ENCODE measurements at regions not wholly inside any gene's neighbourhood (a gene's known extent, or its start where the extent isn't known, plus 50 kb on each side); places are given as distances from the start of the nearest gene placed in this dataset.

- Histone ChIP-seq H3K4me2 (no peak overlapping the region), H3K27ac (ENCODE audit: low read depth) (no peak overlapping the region), H3K9me2 (ENCODE audit: insufficient read depth) (no peaks in the 10 kb centered on the region), H3K36me3 (ENCODE audit: insufficient read depth) (0 out of 2 replicates have a peak, but pooled peaks cover 5% of the 10 kb centered on the region), H3K4me3 (no peak overlapping the region), H2AFZ (no peak overlapping the region), H3K4me1 (ENCODE audit: insufficient read depth) (no peaks in the 10 kb centered on the region), H3K27me3 (ENCODE audit: insufficient read depth) (no peaks in the 10 kb centered on the region), H4K20me1 (replicated peaks; ENCODE audit: insufficient read depth) (no peaks in the 10 kb centered on the region), H3F3A (replicated peaks; ENCODE audit: low read depth) (no peaks in the 10 kb centered on the region), H3K79me2 (replicated peaks; ENCODE audit: insufficient read depth) (no peaks in the 10 kb centered on the region)
- Mint-ChIP-seq H3K36me3 (ENCODE audit: low read depth) (peaks cover 12% of the 10 kb centered on the region; the same call in 2 of the 3 replicates), H3K9me3 (peaks cover 19% of the 10 kb centered on the region), H3K27me3 (ENCODE audit: insufficient read depth, low read depth, poor library complexity) (no peaks in the 10 kb centered on the region), H3K27ac (no peak overlapping the region), H3K4me1 (no peaks in the 10 kb centered on the region), H3K4me3 (no peak overlapping the region)
- DNase-seq (ENCODE audit: low spot score) (no peak), ATAC-seq (no peak)
- TF ChIP-seq JUNB (IDR thresholded peaks at IDR 0.05; ENCODE audit: unreplicated experiment) (no peak), NANOG (IDR thresholded peaks at IDR 0.05; ENCODE audit: borderline replicate concordance) (no peak), ZNF114 (CRISPR knock-in tag; IDR thresholded peaks at IDR 0.05) (no peak), POLR2AphosphoS5 (IDR thresholded peaks at IDR 0.05; ENCODE audit: low read depth) (no peak), ZNF462 (CRISPR knock-in tag; IDR thresholded peaks at IDR 0.05) (no peak), ETS1 (IDR thresholded peaks at IDR 0.05) (no peak), ZNF331 (CRISPR knock-in tag; IDR thresholded peaks at IDR 0.05; ENCODE audit: low read depth) (no peak), EZH2phosphoT487 (IDR thresholded peaks at IDR 0.05; ENCODE audit: unreplicated experiment) (no peak), REST (IDR thresholded peaks at IDR 0.05; ENCODE audit: unreplicated experiment) (no peak)
Observed at GRCh38 chr6:125511809-125512396, 210.1 kb upstream of the HDDC2 start.

Measured in GM23338 (cell line).